Memory B cell (primary cell): ENCODE measurements at regions not wholly inside any gene's neighbourhood (a gene's known extent, or its start where the extent isn't known, plus 50 kb on each side); places are given as distances from the start of the nearest gene placed in this dataset.

Source experiments
- ATAC-seq: fragments of 150-1000 bp; cut with Tn5 transposase; 2 replicates; pipeline ENCODE4 v1.10.0; 2021; ENCODE audit warnings: low read depth, mild to moderate bottlenecking, moderate library complexity
- DNase-seq, 2 donors: peaks; one replicate each; pipeline ENCODE4 v3.0.0; 2022; ENCODE audit warnings: low spot score in 2 of 2
- H3K27ac Mint-ChIP-seq: one replicate; pipeline ENCODE4 v1.8.0; 2022; ENCODE audit warnings: mild to moderate bottlenecking, moderate library complexity, mixed read lengths
- H3K27me3 Mint-ChIP-seq: one replicate; pipeline ENCODE4 v1.8.0; 2022; ENCODE audit warnings: mixed read lengths
- H3K36me3 Mint-ChIP-seq: one replicate; pipeline ENCODE4 v1.8.0; 2022; ENCODE audit warnings: mild to moderate bottlenecking, mixed read lengths
- H3K4me1 Mint-ChIP-seq: one replicate; pipeline ENCODE4 v1.8.0; 2022; ENCODE audit warnings: mixed read lengths
- H3K4me3 Mint-ChIP-seq: one replicate; pipeline ENCODE4 v1.8.0; 2022; ENCODE audit warnings: mild to moderate bottlenecking, moderate library complexity, mixed read lengths
- H3K9me3 Mint-ChIP-seq: one replicate; pipeline ENCODE4 v1.8.0; 2022; ENCODE audit warnings: mixed read lengths

- Mint-ChIP-seq H3K27me3 (peaks cover 24% of the 10 kb centered on the region), H3K27ac (no peak overlapping the region), H3K9me3 (no peaks in the 10 kb centered on the region), H3K4me1 (peaks cover 4% of the 10 kb centered on the region), H3K36me3 (no peaks in the 10 kb centered on the region), H3K4me3 (no peak overlapping the region)
- DNase-seq (no peak), ATAC-seq (no peak)
Measured at GRCh38 chr1:10861822-10862221, 65.4 kb upstream of the CASZ1 start.

DNA sequence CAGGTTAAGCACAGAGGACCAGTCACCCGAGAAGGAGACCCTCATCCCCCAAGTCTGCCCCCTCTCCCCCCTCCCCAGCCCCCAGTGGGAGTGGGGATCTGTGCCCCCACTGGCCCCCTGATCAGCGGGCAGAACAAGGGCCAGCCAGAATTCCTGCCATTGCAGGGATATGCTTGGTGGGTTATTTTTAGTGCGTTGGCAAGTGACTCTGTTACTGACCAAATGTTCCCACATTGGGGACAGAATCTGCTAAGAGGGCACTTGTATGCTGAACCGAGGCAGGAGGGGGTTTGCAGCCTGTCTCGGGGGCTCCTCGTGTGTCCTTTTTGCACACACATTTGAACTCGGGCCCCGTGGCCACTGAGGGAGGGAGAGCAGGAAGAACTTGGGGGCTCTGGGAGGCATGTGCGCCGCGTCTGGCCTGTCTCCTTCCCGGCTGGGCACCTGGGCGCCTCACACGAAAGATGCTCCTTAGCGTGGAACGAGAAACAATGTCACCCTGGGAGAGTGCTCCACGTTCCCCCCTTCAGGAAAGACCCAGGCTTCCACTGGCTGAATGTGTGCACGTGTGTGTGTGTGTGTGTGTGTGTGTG lies 66.4 kb upstream of the CASZ1 start:
- Mint-ChIP-seq H3K36me3 (no peaks in the 10 kb centered on the region), H3K27ac (no peak overlapping the region), H3K27me3 (peaks cover 25% of the 10 kb centered on the region), H3K4me1 (peaks cover 7% of the 10 kb centered on the region), H3K9me3 (no peaks in the 10 kb centered on the region), H3K4me3 (no peak overlapping the region)
- DNase-seq (no peak), ATAC-seq (no peak)

DNA sequence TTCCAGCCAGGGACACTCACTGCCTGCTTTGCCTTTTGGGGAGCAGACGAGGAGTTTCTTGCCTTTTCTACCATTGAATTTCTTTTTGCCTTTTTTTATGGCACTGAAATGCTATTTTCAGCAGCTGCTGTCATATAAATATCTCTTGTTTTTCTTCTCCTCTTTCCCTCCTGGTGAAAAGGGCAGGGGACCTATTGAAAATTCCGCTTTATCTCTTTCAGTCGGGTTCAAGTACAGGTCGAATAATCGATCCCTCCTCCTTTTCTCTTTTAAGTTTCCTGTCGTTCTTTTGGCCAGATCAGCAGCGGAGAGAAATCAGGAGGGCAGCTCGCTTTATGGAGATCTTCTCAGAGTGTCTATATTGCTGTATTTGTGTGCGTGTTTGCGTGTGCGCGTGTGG lies 67.4 kb upstream of the CASZ1 start:
- H3K4me1 Mint-ChIP-seq: peaks cover 7% of the 10 kb centered on the region
- H3K4me3 Mint-ChIP-seq: no peak overlapping the region
- H3K36me3 Mint-ChIP-seq: no peaks in the 10 kb centered on the region
- DNase-seq: no peak
- no peaks in the 10 kb centered on the region for H3K9me3 Mint-ChIP-seq
- peaks cover 30% of the 10 kb centered on the region for H3K27me3 Mint-ChIP-seq
- no peak for ATAC-seq
- no peak overlapping the region for H3K27ac Mint-ChIP-seq

DNA sequence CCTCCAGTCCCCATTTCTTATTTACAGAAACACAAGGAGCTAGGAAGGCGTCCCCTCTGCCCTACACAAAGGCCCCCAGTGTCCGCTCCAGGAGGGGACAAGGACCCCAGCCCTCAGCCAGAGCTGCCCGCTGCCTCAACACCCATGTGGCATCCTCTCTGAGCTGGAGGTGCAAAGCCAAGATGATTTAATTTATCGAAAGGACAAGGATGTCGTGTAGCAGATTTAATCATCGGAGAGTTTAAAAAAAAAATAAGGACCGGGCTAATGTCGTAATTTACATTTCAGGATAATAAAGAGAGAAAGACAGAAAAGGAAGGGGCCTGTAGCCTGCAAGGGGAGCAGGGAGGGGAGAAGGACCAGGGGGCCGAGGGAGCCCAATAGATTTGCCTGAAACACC lies 68.3 kb upstream of the CASZ1 start:
- no peaks in the 10 kb centered on the region for H3K36me3 Mint-ChIP-seq
- ATAC-seq: no peak
- H3K27ac Mint-ChIP-seq: no peak overlapping the region
- peaks cover 7% of the 10 kb centered on the region for H3K4me1 Mint-ChIP-seq
- no peak for DNase-seq
- no peak overlapping the region for H3K4me3 Mint-ChIP-seq
- H3K9me3 Mint-ChIP-seq: no peaks in the 10 kb centered on the region
- H3K27me3 Mint-ChIP-seq: peaks cover 30% of the 10 kb centered on the region

DNA sequence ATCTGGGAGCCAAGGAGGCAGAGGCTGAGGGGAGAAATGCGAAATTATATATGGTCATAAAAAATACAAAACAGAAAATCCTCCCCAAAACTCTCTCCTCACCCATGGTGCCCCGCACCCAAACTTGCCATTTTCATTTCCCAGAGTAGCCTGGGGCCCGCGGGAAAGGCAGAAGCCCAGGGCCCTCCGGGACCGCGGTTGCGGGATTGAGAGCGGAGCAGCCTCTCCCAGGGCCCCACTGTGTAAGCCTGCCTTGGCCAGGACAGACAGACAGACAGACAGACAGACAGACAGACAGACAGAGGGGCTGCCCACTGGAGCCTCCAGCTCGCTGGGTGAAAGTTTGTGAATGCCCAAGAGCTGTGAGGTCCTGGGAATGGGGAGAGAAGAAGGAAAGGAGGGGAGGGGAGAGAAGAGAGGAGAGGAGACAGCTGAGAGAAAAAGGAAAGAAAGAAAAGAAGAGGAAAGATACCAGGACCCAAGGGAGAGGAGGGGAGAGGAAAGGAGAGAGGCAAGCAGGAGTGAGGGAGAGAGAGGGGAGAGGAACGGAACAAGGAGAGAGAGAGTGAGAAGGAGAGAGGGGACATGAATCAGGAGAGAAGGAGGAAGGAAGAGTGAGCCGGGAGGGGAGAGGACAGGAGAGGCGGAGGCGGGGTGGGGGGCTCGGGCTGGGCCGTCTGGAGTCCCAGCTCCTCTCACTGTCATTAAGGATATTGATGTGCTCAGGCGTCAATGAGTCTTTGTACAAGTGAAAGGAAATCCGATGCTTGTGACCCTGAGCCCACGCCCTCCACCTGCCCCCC lies 69.3 kb upstream of the CASZ1 start:
- no peak overlapping the region for H3K27ac Mint-ChIP-seq

GRCh38 chr1:10866321-10867093 lies 70.1 kb upstream of the CASZ1 start:
- Mint-ChIP-seq H3K27ac (no peak overlapping the region), H3K27me3 (peaks cover 31% of the 10 kb centered on the region)

More for the DNA sequence above, 69.3 kb upstream of the CASZ1 start:
- ATAC-seq (no peak), DNase-seq (no peak)
- Mint-ChIP-seq H3K4me1 (peaks cover 7% of the 10 kb centered on the region), H3K27me3 (peaks cover 32% of the 10 kb centered on the region), H3K36me3 (no peaks in the 10 kb centered on the region), H3K9me3 (no peaks in the 10 kb centered on the region), H3K4me3 (peak overlapping the region; percentile 32)

GRCh38 chr1:10867138-10867721 lies 70.8 kb upstream of the CASZ1 start:
- ATAC-seq (peak; percentile 84), DNase-seq (peak; percentile 54 to 71)
- Mint-ChIP-seq H3K27me3 (peaks cover 33% of the 10 kb centered on the region), H3K9me3 (no peaks in the 10 kb centered on the region), H3K4me1 (peaks cover 7% of the 10 kb centered on the region), H3K27ac (no peak overlapping the region), H3K4me3 (no peak overlapping the region), H3K36me3 (no peaks in the 10 kb centered on the region)

More at GRCh38 chr1:10866321-10867093, 70.1 kb upstream of the CASZ1 start:
- Mint-ChIP-seq H3K9me3 (no peaks in the 10 kb centered on the region), H3K4me3 (peak overlapping the region; percentile 16), H3K4me1 (peaks cover 7% of the 10 kb centered on the region), H3K36me3 (no peaks in the 10 kb centered on the region)
- DNase-seq: no peak
- peak; percentile 31 for ATAC-seq

GRCh38 chr1:10867914-10868598 lies 71.6 kb upstream of the CASZ1 start:
- H3K27me3 Mint-ChIP-seq: peaks cover 33% of the 10 kb centered on the region
- H3K36me3 Mint-ChIP-seq: no peaks in the 10 kb centered on the region
- ATAC-seq: no peak
- no peaks in the 10 kb centered on the region for H3K9me3 Mint-ChIP-seq
- H3K4me3 Mint-ChIP-seq: no peak overlapping the region
- DNase-seq: no peak
- H3K27ac Mint-ChIP-seq: no peak overlapping the region
- peaks cover 7% of the 10 kb centered on the region for H3K4me1 Mint-ChIP-seq

DNA sequence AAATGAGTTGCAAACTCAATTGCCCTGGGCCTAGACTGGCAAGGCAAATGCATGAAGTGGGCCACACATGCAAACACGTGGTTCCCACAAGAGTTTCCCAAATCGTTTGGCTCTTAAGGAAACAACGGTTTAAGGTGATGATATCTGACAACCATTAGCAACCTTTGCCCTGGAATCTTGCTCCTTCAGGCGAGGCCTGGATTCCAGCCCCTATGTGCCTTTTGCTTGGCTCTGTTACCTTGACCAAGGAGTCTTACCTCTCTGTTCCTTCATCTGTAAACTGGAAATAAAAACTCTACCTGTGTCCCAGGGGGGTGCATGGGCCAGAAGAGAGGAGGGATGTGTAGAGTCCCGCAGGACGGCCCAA lies 72.1 kb upstream of the CASZ1 start:
- Mint-ChIP-seq H3K9me3 (no peaks in the 10 kb centered on the region), H3K4me3 (no peak overlapping the region), H3K27ac (no peak overlapping the region), H3K27me3 (peaks cover 32% of the 10 kb centered on the region), H3K36me3 (no peaks in the 10 kb centered on the region), H3K4me1 (peaks cover 7% of the 10 kb centered on the region)
- DNase-seq (no peak), ATAC-seq (no peak)

DNA sequence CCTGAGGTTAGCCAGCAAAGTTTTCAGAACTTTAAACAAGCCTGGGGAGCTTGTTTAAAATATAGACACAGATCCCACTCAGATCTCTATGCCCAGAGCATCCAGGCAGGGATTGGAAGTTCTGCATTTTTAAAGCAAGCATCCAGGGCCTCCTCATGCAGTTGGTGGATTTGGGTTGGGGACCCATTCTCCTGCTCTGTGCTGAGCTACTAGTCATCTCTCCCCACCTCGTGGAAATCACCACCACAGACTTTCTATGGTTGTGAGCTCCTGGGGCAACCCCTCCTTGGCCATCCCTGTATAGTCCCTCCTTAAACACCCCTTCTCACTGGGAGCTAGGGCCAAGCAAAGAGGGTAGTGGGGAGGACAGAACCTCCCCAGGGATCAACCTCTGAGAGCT lies 73.5 kb upstream of the CASZ1 start:
- Mint-ChIP-seq H3K4me3 (no peak overlapping the region), H3K36me3 (no peaks in the 10 kb centered on the region), H3K9me3 (no peaks in the 10 kb centered on the region)

DNA sequence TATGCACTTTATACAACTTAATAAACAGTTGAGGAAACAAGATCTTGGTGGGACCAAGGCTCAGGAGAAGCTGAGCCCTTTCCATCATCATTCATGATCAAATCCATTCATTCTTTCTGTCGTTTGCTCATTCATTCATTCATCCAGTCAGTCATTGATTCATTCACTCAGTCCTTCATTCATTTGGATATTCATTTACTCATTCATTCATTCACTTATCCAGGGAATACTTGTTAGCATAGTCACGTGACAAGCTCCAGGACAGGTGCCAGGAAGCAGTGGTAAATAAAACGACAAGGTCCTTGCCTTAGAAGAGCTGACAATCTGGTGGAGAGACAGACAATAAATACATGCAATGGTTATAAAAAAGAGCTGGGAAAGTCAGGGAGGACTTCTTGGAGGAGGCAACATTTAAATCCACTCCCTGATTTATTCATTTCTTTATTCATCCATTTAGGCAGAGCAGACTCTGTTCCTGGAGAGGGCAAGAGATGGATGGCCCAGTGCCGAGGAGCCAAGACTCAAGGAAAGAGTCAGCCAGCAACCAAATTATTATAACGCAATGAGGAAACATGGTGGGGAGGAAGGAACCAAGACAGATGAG lies 74.1 kb upstream of the CASZ1 start:
- H3K36me3 Mint-ChIP-seq: no peaks in the 10 kb centered on the region
- no peaks in the 10 kb centered on the region for H3K9me3 Mint-ChIP-seq
- H3K27me3 Mint-ChIP-seq: peaks cover 26% of the 10 kb centered on the region
- ATAC-seq: no peak
- no peak overlapping the region for H3K4me3 Mint-ChIP-seq
- H3K4me1 Mint-ChIP-seq: peaks cover 7% of the 10 kb centered on the region
- DNase-seq: no peak
- no peak overlapping the region for H3K27ac Mint-ChIP-seq

More for the DNA sequence above, 73.5 kb upstream of the CASZ1 start:
- DNase-seq (no peak), ATAC-seq (no peak)
- Mint-ChIP-seq H3K27ac (no peak overlapping the region), H3K4me1 (peaks cover 7% of the 10 kb centered on the region), H3K27me3 (peaks cover 26% of the 10 kb centered on the region)

DNA sequence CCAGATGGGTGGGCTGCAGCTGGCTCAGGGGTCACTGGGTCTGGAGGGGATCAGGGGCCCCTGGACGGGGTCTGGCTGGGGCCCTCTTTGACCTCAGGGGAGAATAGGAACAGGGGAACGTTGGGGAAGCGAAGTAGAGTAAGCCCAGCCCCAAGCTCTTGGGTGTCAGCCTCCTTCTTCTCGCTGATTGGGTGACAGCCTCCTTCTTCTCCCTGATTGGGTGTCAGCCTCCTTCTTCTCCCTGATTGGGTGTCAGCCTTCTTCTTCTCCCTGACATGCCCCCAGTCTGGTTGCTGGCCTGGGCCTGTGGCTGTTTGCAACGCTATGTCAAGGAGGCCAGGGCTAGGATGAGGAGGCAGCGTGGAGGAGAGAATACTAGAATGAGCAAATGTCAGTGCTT lies 76.7 kb upstream of the CASZ1 start:
- Mint-ChIP-seq H3K9me3 (no peaks in the 10 kb centered on the region), H3K27me3 (peaks cover 17% of the 10 kb centered on the region), H3K4me1 (no peaks in the 10 kb centered on the region), H3K27ac (no peak overlapping the region), H3K4me3 (no peak overlapping the region), H3K36me3 (no peaks in the 10 kb centered on the region)
- ATAC-seq (no peak), DNase-seq (no peak)

GRCh38 chr1:10874351-10874750 lies 77.9 kb upstream of the CASZ1 start:
- H3K27me3 Mint-ChIP-seq: peaks cover 13% of the 10 kb centered on the region
- H3K4me3 Mint-ChIP-seq: no peak overlapping the region
- no peaks in the 10 kb centered on the region for H3K4me1 Mint-ChIP-seq
- no peak for ATAC-seq
- no peaks in the 10 kb centered on the region for H3K9me3 Mint-ChIP-seq
- no peak overlapping the region for H3K27ac Mint-ChIP-seq
- no peak for DNase-seq
- no peaks in the 10 kb centered on the region for H3K36me3 Mint-ChIP-seq
